OCI-LY7 (cell line): ENCODE measurements at regions not wholly inside any gene's neighbourhood (a gene's known extent, or its start where the extent isn't known, plus 50 kb on each side); places are given as distances from the start of the nearest gene placed in this dataset.

Experiments used
- BruUV-seq: library from RNA; stranded (reverse); fragments of 400-500 nt; replicated peaks from 2 replicates; lab custom pipeline; 2021; lab: Mats Ljungman, UMichigan
- CTCF ChIA-PET: fragments of 300-600 bp; sonication (Branson Sonifier 250); formaldehyde crosslinking; loops from one replicate; lab custom pipeline; 2022; ENCODE audit warnings: antibody characterized with exemption; ENCODE audit not compliant: unreplicated experiment; lab: Charles Lee
- POLR2A ChIA-PET: fragments of 300-600 bp; sonication (Branson Sonifier 250); formaldehyde crosslinking; loops from one replicate; lab custom pipeline; 2022; ENCODE audit warnings: antibody characterized with exemption; lab: Charles Lee
- DNase-seq: peaks from one replicate; pipeline ENCODE4 v3.0.0-alpha.2; 2015; ENCODE audit warnings: low spot score
- H2AFZ ChIP-seq: fragments of 200-600 bp; sonication (generic), shearing (Covaris generic); 2 replicates; pipeline ENCODE4 v1.6.1; 2014; ENCODE audit warnings: mild to moderate bottlenecking, antibody characterized with exemption, low read length, moderate library complexity
- H3K27ac ChIP-seq: fragments of 200-600 bp; sonication (generic); 2 replicates; pipeline ENCODE4 v1.5.1; 2014; ENCODE audit warnings: mixed run types, low read depth, mild to moderate bottlenecking, moderate library complexity, low read length, inconsistent platforms; ENCODE audit not compliant: poor library complexity, severe bottlenecking
- H3K36me3 ChIP-seq: fragments of 200-600 bp; sonication (generic); 2 replicates; pipeline ENCODE4 v1.6.1; 2014; ENCODE audit warnings: mild to moderate bottlenecking, antibody characterized with exemption, low read length, moderate library complexity, mixed read lengths; ENCODE audit not compliant: insufficient read depth
- H3K4me1 ChIP-seq: fragments of 200-600 bp; sonication (generic); 2 replicates; pipeline ENCODE4 v1.5.1; 2014; ENCODE audit warnings: mild to moderate bottlenecking, low read length; ENCODE audit not compliant: insufficient read depth, poor library complexity, severe bottlenecking
- H3K4me2 ChIP-seq: fragments of 200-600 bp; sonication (generic); 2 replicates; pipeline ENCODE4 v1.6.1; 2014; ENCODE audit warnings: mild to moderate bottlenecking, low read length
- H3K4me3 ChIP-seq: fragments of 200-600 bp; sonication (generic); 2 replicates; pipeline ENCODE4 v1.5.1; 2014; ENCODE audit warnings: mild to moderate bottlenecking, low read depth, low read length; ENCODE audit not compliant: poor library complexity, severe bottlenecking
- H3K79me2 ChIP-seq: fragments of 200-600 bp; sonication (generic); 2 replicates; pipeline ENCODE4 v1.6.1; 2016; ENCODE audit warnings: low read depth, mild to moderate bottlenecking, low read length, moderate library complexity, mixed read lengths; ENCODE audit not compliant: insufficient read depth
- H3K9me2 ChIP-seq: fragments of 200-600 bp; sonication (generic); 2 replicates; pipeline ENCODE4 v1.6.1; 2016; ENCODE audit warnings: mild to moderate bottlenecking, low read length, mixed read lengths; ENCODE audit not compliant: insufficient read depth
- H3K9me3 ChIP-seq: fragments of 200-600 bp; sonication (generic); 2 replicates; pipeline ENCODE4 v1.6.1; 2014; ENCODE audit warnings: mild to moderate bottlenecking, mixed run types, low read length, mixed read lengths
- H4K20me1 ChIP-seq: fragments of 200-600 bp; sonication (generic); 2 replicates; pipeline ENCODE4 v1.6.1; 2014; ENCODE audit warnings: mild to moderate bottlenecking, antibody characterized with exemption, low read length, moderate library complexity, mixed read lengths; ENCODE audit not compliant: insufficient read depth
- EZH2phosphoT487 ChIP-seq: fragments of 200-600 bp; sonication (generic); IDR thresholded peaks from 2 replicates; pipeline ENCODE4 v1.6.1; 2018; ENCODE audit warnings: low read depth, borderline replicate concordance, mild to moderate bottlenecking, mixed run types, antibody characterized with exemption, low read length, moderate library complexity, mixed read lengths
- intact Hi-C: fragments of 100-400 bp; cut with micrococcal nuclease; formaldehyde crosslinking; loops from one replicate; pipeline ENCODE4 v1.10.0; 2022; ENCODE audit not compliant: unreplicated experiment
- TF ChIP-seq, protein P1 (sequence below): fragments of 200-600 bp; sonication (generic); conservative IDR thresholded peaks from 2 replicates; pipeline ENCODE4 v1.5.1; 2014; ENCODE audit warnings: mild to moderate bottlenecking, antibody characterized with exemption, low read length, moderate library complexity, mixed read lengths

DNA sequence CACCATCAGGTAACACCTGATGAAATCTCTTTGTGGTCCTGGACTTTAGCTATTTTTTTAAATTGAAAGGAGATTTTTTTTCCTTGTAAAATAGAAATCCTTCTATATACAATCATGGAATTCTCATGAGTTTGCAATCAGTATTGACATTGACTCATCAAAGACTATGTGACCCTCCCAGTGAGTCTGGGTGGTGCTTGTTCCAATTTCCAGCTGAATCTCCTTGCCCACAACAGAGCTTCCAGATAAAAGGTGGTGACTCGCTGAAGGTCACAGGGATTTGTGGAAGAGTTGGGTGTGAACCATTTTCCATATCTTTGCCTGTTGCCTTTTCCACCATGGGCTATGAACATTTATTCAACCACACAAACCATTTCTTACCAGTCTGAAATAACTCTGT lies 486.6 kb downstream of the AJAP1 start:
- H3K4me2 ChIP-seq: peak overlapping the region; percentile 50
- BruUV-seq: no TSS peak
- no peak overlapping the region for H3K4me3 ChIP-seq
- TF ChIP-seq EZH2phosphoT487: no peak
- TF ChIP-seq, protein P1, sequence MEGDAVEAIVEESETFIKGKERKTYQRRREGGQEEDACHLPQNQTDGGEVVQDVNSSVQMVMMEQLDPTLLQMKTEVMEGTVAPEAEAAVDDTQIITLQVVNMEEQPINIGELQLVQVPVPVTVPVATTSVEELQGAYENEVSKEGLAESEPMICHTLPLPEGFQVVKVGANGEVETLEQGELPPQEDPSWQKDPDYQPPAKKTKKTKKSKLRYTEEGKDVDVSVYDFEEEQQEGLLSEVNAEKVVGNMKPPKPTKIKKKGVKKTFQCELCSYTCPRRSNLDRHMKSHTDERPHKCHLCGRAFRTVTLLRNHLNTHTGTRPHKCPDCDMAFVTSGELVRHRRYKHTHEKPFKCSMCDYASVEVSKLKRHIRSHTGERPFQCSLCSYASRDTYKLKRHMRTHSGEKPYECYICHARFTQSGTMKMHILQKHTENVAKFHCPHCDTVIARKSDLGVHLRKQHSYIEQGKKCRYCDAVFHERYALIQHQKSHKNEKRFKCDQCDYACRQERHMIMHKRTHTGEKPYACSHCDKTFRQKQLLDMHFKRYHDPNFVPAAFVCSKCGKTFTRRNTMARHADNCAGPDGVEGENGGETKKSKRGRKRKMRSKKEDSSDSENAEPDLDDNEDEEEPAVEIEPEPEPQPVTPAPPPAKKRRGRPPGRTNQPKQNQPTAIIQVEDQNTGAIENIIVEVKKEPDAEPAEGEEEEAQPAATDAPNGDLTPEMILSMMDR: no peak
- H2AFZ ChIP-seq: peak overlapping the region; percentile 9; the same call in 1 of the 2 replicates
- no peak for DNase-seq
- H4K20me1 ChIP-seq: no peaks in the 10 kb centered on the region
- peaks cover 48% of the 10 kb centered on the region for H3K4me1 ChIP-seq
- H3K9me2 ChIP-seq: no peaks in the 10 kb centered on the region
- no peaks in the 10 kb centered on the region for H3K36me3 ChIP-seq
- no peaks in the 10 kb centered on the region for H3K9me3 ChIP-seq
- intact Hi-C loops: no loop called here
- ChIA-PET POLR2A (no interaction called here), CTCF (no interaction called here)
- H3K27ac ChIP-seq: no peak overlapping the region
- H3K79me2 ChIP-seq: no peaks in the 10 kb centered on the region

- TF ChIP-seq, protein P1: no peak
- TF ChIP-seq EZH2phosphoT487: no peak
- H3K9me3 ChIP-seq: no peaks in the 10 kb centered on the region
- POLR2A ChIA-PET: no interaction called here
Measured at GRCh38 chr1:5140136-5140535, 485.7 kb downstream of the AJAP1 start.

DNA sequence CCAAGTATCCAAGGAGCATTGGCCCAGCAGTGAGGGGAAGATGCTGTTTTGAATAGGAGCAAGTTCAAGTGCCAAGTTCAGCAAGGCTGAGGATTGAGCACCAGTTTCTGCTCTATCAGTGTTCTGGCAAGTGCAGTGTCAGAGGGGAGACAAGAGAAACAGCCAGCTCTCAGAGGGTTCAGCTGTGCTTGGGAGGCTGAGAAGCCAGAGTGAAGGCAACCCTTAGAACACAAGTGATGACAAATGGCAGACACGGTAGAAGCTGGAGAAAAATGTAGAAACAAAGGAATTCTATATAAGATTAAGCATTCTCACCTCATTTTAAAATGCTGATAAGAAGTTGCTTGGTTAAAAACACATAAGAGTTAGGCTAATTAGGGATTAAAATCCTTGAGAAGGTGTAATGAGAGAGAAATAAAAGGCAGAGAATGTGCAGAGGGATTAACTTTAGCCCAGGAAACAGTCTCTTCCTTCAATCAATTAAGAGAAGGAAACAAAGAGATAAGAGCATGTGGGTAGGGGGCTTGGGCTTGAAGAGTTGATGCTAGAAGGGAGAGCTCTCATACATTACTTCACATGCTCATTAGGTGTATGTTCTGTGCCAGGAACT lies 475.4 kb downstream of the AJAP1 start:
- BruUV-seq: no TSS peak
- intact Hi-C loops: no loop called here
- no peak for TF ChIP-seq EZH2phosphoT487
- TF ChIP-seq, protein P1: no peak
- H3K4me1 ChIP-seq: no peaks in the 10 kb centered on the region
- ChIA-PET POLR2A (no interaction called here), CTCF (no interaction called here)
- H4K20me1 ChIP-seq: no peaks in the 10 kb centered on the region
- no peaks in the 10 kb centered on the region for H3K9me2 ChIP-seq
- no peaks in the 10 kb centered on the region for H3K79me2 ChIP-seq
- no peak overlapping the region for H2AFZ ChIP-seq
- peaks cover 4% of the 10 kb centered on the region; the same call in 1 of the 2 replicates for H3K9me3 ChIP-seq
- no peaks in the 10 kb centered on the region for H3K36me3 ChIP-seq
- no peak overlapping the region for H3K4me3 ChIP-seq
- H3K27ac ChIP-seq: no peak overlapping the region
- DNase-seq: no peak
- no peak overlapping the region for H3K4me2 ChIP-seq

More at GRCh38 chr1:5140136-5140535, 485.7 kb downstream of the AJAP1 start:
- Histone ChIP-seq H3K4me3 (no peak overlapping the region), H4K20me1 (no peaks in the 10 kb centered on the region), H3K9me2 (no peaks in the 10 kb centered on the region), H3K79me2 (no peaks in the 10 kb centered on the region), H3K27ac (peak overlapping the region; percentile 27), H3K36me3 (no peaks in the 10 kb centered on the region), H3K4me1 (peaks cover 48% of the 10 kb centered on the region), H2AFZ (peak overlapping the region; percentile 9; the same call in 1 of the 2 replicates), H3K4me2 (peak overlapping the region; percentile 50)
- CTCF ChIA-PET: no interaction called here
- intact Hi-C loops: no loop called here
- DNase-seq: no peak
- BruUV-seq: no TSS peak
